ENCODE measurements at regions not wholly inside any gene's neighbourhood (a gene's known extent, or its start where the extent isn't known, plus 50 kb on each side); places are given as distances from the start of the nearest gene placed in this dataset.

DNA sequence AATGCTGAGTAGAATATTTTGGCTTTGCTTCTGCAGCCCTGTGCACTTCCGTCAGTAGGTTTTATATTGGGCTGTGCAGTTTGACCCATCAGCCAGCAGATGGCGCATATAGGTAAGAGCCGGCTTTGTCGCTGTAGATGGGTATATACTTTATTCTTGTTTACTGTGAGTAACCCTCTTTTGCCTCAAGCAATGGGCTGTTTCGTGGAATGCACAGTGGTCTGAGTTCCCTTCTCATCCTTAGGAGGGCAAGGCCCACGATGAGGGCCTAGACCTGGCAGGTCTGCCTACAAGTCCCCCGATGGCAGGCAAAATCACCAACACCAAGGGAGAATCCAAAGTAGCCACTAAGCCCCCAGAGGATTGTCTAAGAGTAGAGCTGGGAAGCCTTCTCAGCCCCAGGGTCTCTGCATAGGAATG, 1002.9 kb upstream of the KCND2 start:
- TF ChIP-seq, protein P1, sequence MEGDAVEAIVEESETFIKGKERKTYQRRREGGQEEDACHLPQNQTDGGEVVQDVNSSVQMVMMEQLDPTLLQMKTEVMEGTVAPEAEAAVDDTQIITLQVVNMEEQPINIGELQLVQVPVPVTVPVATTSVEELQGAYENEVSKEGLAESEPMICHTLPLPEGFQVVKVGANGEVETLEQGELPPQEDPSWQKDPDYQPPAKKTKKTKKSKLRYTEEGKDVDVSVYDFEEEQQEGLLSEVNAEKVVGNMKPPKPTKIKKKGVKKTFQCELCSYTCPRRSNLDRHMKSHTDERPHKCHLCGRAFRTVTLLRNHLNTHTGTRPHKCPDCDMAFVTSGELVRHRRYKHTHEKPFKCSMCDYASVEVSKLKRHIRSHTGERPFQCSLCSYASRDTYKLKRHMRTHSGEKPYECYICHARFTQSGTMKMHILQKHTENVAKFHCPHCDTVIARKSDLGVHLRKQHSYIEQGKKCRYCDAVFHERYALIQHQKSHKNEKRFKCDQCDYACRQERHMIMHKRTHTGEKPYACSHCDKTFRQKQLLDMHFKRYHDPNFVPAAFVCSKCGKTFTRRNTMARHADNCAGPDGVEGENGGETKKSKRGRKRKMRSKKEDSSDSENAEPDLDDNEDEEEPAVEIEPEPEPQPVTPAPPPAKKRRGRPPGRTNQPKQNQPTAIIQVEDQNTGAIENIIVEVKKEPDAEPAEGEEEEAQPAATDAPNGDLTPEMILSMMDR (IDR thresholded peaks at IDR 0.05) = peak; percentile 41 to 75
- TF ChIP-seq POLR2A (IDR thresholded peaks at IDR 0.05) (no peak), POLR2AphosphoS5 (IDR thresholded peaks at IDR 0.05) (no peak), EP300 (IDR thresholded peaks at IDR 0.05) (no peak)
